GM18858 (cell line): ENCODE measurements at regions not wholly inside any gene's neighbourhood (a gene's known extent, or its start where the extent isn't known, plus 50 kb on each side); places are given as distances from the start of the nearest gene placed in this dataset.
"Not testable (repeated sequence)": the region's sequence is repeated elsewhere in the genome, so short reads cannot be mapped to it uniquely, and the experiment has no call there.

Experiments
- ATAC-seq: cut with Tn5 transposase; IDR thresholded peaks from one replicate; pipeline ENCODE4 v1.9.1; 2021; ENCODE audit not compliant: unreplicated experiment

DNA sequence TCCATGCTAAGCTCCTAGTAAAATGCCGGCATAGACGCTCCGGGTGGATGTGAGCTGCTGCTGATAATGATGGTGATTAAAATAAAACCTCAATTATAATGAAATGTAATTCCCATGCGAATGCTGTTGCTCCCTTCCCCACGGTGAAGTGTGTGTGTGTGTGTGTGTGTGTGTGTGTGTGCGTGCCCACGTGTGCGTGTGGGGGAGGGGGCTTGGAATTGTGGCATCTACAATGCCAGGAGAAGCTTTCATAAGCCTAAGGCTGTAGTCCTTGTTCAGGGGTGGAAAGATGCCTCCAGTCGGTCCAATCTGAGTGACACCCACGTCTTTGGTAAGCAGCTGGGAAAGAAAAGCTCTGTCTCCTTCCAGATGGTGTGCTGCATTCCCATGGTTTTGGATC lies 137.9 kb downstream of the CDH26 start:
- no peak for ATAC-seq

GRCh38 chr20:60097285-60097684 lies 139.1 kb downstream of the CDH26 start:
- no peak for ATAC-seq

- ATAC-seq = no peak
Observed at GRCh38 chr20:60100780-60101179, 142.6 kb downstream of the CDH26 start.

DNA sequence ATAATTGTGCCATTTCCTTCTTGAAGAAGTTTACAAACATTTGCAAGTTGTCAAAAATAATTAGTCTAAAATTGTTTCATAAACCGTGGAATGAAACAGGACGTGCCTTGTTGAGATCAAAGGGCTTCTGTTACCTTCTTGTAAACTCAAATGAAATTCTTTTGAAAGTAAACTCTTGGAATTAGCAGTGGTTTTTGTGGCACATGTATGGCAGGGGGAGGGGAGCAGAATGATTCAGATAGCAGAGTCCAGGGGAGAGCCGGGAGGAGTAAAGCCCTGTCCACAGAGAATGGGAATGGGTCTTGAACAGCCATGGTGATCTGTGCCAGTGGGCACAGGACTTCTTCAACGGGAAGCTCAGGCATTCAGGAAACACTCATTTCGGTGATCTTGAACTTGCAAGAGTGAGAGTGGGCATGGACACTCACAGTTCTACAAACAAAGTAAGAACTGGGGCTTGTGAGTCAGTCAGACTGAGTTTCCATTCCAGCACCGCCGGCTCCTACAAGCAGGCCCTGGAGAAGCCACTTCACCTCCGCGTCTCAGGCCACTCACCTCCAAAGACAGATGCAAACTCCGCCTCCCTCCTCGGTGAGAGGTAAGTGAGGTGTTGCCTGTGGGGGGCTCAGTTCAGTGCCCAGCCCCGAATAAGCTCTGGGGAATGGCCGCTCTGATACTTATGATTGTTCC lies 143.1 kb downstream of the CDH26 start:
- no peak for ATAC-seq

DNA sequence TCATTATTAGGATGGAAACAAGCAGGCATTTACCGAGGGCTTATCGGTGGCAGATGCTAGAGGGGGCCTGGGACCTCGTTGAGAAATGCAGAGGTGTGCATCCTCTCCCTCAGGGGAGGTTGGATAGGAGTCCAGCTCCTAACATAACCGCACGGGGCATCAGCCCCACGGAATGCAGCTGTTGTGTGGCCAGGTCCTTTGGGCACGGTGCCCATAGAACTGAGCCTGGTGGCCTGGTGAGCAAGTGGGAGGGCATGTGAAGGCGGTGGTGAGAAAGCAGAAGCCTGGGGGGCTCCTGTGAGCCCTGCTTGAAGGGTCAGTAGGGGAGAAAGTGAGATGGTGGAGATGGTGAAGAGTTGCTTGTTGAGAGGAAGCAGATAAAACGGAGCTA lies 143.7 kb downstream of the CDH26 start:
- no peak for ATAC-seq

- ATAC-seq = no peak
Observed at GRCh38 chr20:60102665-60103210, 144.5 kb downstream of the CDH26 start.

- ATAC-seq = no peak
Observed at GRCh38 chr20:60104993-60105803, 147.0 kb downstream of the CDH26 start.

- not testable (repeated sequence) for ATAC-seq
Observed at GRCh38 chr20:60106186-60106585, 148.0 kb downstream of the CDH26 start.

DNA sequence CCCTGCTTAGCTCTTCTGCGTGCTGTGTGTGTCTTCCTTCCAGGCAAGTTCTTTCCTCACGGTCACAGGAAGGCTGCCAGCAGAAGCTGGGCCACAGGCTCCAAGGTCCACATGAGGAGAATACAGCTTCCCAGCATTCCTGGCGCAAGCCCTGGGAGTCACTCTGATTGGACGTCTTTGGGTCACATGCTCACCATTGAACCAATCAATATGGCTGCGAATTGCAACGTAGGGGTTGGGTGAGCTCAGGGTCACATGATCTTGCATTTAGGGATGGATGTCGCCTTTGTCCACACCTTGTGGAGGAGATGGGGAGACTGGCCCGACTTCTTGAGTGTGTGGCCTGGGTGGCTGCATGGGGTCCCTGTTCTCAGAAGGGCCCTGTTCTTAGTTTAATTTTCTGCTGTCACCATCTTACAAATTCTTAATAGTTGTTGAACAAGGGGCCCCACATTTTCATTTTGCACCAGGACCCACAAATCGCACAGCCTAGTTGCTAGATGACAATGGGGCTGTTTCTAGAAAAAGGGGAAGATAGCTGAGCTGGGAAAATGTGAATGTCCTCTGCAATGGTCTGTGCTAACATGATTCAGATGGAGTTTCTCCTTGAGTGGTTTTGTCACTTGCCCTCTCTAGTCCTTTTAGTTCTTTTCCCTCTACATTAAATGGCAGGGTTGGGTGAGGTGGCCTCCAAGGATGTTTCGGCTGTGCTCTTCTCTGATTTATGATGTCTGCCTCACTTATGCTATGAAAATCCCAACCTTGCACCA lies 149.6 kb downstream of the CDH26 start:
- no peak for ATAC-seq

DNA sequence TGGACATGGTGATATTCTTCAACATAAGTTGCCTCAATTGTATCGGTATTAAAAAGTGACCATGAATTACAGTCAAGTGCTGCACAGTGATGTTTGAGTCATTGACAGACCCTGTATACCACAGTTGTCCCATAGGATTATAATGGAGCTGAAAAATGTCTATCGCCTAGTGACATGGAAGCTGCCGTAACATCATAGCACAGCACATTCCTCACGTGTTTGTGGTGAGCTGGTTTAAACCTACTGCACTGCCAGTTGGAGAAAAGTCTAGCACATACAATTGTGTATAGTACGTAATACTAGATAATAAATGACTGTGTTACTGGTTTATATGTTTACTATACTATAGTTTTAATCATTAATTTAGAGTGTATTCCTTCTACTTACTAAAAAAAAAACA lies 150.2 kb downstream of the CDH26 start:
- ATAC-seq = no peak

DNA sequence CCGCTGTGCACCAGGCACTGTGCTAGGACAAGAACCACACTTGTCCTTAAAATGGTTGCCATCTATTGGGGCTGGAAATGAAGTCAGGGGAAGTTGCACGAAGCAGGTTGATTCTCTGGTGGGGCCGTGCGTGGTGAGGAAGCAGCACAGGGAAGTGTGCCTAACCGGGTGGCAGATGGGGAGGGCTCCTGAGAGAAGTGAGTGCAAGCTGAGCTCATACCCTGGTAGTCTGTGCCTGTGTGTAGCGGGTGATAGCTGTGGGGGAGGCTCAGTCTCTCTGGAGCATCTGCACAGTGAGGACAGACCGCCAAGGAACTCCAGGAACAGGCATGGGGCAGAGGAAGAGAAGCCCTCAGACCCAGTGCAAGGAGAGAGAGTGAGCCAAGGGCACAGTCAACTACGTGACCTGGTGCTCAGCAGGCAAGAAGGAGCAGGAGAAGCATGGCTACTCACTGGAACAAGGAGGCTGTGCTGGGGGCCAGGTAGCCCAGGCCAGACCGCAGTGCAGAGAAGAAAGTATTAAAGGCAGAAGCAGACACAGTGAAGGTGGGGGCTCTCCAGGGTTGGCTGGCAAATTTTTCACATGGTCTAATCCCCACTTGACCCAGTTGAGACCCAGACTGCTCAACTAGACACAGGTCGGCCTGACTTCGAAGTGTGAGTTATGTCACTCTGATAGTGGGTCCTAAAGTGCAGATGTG lies 155.0 kb downstream of the CDH26 start:
- ATAC-seq = no peak

DNA sequence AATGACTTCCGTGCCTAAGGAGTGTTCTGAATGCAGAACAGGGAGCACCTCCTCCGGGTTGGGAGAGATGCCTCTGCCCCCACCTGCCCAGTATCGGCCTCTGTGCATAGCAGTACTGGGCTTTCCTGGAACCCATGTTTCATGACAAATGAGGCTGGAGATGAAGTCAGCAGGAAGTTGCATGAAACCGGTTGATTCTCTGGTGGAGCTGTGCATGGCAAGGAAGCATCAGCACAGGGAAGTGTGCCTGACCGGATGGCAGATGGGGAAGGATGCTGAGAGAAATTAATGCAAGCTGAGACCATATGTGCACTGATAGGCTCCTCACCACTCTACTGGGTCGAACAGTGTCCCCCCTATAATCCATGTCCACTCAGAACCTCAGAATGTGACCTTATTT lies 155.5 kb downstream of the CDH26 start:
- ATAC-seq = no peak

DNA sequence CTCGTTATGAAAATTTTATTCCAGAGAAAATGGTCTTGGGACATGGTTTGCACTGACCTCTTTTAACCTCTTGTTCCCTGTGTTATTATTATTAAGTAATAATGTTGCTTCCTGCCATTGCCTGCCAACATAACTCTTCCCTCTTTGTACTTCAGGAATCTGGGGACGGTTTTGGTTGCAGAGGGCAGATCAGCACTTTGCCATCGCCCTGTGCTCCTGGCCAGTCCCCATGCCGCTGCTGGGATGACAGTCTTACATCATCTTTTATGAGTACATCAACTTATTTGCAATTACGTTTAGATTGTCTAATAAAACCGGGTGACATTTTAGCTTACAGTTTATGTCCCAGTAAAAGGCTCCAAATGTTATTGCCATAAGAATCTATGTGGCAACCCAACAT lies 157.2 kb downstream of the CDH26 start:
- ATAC-seq = no peak

DNA sequence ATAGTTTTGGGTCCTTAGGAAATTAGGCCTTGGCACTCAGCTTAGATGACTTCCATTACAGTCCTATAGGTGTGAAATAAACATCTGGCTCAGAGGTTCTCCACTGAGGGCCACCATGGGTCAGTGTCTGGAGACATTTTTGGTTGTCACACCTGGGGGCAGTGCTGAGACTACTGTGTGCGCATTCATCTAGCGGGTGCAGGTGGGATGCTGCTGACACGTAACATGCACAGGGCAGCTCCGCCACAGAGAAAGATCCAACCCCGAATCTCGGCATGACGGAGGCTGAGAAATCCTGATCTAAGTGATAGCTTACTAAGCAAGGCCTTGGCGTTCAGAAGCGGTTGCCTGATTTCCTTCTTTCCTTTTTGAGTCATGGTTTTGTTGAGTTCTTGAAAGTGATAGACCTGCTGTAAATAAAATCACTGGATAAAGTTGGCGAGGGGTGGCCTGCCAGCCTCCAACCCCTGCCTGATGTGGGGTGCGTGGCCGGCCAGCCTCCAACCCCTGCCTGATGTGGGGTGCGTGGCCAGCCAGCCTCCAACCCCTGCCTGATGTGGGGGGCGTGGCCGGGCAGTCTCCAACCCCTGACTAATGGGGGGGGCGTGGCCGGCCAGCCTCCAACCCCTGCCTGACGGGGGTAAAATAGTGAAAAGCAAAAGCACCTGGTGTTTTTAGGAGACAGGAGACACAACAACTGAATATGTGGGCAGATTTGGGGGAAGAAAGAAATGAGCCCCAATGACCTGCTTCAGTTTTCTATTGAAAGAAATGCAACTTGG lies 158.1 kb downstream of the CDH26 start:
- ATAC-seq = no peak

- no peak for ATAC-seq
Observed at GRCh38 chr20:60117065-60117464, 158.8 kb downstream of the CDH26 start.

DNA sequence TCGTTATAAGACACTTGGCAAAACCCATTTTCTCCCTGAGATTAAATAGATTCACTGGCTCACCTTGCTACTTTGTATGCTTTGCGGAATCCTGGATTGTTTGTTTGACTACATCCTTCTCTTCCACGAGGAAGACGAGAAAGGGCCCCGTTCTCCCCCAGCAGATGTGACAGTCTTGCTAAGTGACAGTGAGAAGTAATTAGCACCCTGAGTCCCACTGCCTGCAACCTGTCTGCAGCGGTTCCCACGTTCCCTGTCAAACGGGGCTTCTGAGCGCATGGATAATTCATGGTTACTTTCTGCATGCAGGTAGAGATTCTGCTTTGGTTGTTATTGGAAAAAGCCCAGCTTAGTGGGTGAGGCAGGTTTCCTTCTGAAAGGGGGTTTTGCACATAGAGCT lies 163.7 kb downstream of the CDH26 start:
- ATAC-seq = no peak

GRCh38 chr20:60122671-60123070 lies 164.4 kb downstream of the CDH26 start:
- no peak for ATAC-seq

GRCh38 chr20:60123096-60123495 lies 164.9 kb downstream of the CDH26 start:
- ATAC-seq = no peak

DNA sequence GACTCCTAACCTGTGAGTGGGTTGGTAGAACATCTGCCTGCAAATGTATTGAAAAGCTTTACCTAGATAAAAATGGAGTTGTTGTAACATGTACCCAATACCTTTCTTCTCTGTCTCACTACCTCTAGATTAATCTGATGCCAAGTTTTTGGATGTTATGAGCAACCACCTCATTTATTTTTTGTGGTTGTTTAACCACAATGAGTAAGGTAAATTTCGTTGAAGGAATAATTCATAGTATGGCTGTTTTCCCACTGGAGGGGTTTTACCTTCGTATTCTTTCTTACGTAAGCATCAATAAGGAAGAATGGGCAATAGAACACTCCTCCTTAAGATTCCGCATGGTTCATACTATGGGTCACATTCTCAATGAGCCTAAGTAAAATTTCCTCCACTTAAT lies 165.4 kb downstream of the CDH26 start:
- ATAC-seq = no peak

DNA sequence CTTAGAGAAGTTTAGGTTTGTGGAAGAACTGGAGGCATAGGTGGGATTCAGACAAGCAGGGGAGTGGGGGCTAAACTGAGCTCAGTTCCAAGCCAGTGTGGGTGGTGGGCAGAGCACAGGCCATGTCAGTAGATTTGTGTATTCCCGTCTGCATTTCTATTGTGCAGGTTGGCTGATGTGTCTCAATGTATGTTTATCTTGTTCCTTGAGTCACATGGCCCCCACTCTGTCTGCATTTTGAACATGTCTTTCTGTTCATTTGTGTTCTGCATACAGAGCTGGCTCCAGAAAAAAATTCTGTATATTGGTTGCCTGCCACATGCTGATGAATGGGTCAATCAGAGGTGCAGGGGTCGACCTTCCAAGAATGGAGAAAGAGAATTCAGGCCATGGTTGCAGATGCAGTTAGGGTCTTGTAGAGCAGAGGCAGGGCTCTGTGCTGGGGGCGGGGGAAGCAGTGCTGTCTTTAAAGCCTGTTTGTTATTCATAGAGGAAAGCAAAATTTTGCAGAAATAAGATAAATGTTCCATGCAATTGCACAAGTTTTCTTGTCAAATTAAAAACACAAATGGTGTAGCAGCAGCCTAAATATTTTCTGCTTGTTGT lies 166.7 kb downstream of the CDH26 start:
- no peak for ATAC-seq
